GM19351 (cell line): ENCODE measurements at regions not wholly inside any gene's neighbourhood (a gene's known extent, or its start where the extent isn't known, plus 50 kb on each side); places are given as distances from the start of the nearest gene placed in this dataset.

ENCODE experiments used
- ATAC-seq: cut with Tn5 transposase; IDR thresholded peaks from one replicate; pipeline ENCODE4 v1.9.1; 2021; ENCODE audit warnings: mild to moderate bottlenecking, moderate library complexity; ENCODE audit not compliant: unreplicated experiment

DNA sequence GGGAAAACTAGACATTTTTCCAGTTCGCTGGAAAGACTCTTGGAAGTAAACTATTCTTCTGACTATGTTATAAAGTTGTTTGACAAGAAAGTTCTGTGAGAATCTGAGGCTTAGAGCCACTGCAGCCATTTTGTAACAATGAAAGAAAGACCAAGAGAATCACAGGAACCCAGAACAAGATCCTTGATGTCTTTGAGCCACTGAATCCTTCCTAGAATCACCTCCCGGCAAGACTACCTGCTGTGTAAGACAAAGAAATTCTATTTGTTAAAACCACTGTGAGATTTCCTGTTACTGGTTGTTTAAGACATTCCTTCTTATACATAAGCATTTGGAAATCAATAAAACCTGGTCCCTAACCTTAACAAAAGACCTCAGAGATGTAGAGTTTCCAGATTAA lies 175.7 kb upstream of the RASGEF1B start:
- no peak for ATAC-seq

DNA sequence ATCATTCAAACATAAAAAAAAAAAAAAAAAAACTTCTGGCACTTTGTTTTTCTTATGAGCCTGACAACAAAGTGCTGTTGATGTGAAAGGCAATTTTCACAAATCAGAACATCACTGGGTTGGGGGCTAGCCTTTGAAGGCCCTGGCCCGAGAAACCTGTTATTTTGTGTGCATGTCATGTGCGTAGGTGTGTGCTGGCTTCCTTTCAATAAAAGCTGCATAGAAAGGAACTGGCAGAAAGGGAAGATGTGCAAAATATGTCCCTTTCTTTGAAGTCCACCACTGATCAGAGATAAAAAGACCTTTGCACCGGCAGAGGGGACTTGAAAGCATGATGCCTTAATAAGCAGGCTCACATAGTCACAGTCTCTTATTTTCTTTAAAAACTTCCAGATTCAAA lies 170.8 kb upstream of the RASGEF1B start:
- ATAC-seq, result no peak

DNA sequence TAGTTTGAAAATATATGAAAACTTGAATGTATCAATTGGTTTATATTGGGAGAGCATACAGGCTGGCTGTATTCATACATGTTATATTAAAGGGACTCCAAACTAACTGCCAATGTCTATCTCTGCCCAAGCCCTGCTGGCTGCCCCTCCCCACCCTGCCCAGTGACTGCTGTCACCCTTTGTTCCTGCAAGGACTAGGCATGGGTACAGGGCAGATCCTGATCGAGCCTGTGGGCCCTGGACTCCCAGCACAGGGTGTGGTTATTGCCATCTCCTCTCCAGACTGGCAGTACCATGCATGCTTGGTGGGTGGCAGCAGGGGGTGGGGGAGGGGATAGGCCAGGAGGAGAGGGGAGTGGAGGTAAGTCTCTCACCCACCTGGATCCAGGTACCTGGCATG lies 167.5 kb upstream of the RASGEF1B start:
- no peak for ATAC-seq

DNA sequence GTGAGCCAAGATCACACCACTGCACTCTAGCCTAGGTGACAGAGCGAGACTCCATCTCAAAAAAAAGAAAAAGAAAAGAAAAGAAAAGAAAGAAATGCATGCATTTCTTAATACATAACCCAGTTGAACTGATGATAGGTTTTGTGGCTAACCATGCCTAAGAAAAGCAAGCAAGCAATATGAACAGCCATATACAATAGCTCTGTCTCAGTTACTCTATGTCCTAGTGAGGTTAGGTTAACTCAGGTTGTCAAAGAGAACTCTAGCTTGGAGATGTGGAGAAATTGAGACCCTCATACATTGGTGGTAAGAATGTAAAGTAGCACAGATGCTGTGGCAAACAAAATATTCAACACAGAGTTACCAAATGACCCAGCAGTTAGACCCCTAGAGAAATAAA lies 167.0 kb upstream of the RASGEF1B start:
- no peak for ATAC-seq

DNA sequence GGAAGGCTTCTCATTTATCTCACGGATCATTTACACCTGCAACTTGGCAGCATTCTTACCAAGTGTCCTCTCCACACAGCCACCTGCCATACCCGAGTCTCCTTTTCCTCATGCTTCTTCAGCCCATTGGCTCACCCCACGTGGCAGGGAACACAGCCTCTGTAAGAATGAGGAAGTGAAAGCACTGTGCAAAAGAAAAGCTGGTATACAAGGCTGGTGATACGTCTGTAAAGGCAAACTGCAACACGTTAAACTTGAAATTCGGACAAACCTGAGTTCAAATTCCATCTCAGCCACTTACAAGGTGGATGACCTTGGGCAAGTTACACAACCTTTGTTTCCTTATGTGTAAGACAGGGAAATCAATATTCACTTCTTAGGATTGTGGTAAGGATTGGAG lies 164.0 kb upstream of the RASGEF1B start:
- ATAC-seq, result peak; percentile 82

DNA sequence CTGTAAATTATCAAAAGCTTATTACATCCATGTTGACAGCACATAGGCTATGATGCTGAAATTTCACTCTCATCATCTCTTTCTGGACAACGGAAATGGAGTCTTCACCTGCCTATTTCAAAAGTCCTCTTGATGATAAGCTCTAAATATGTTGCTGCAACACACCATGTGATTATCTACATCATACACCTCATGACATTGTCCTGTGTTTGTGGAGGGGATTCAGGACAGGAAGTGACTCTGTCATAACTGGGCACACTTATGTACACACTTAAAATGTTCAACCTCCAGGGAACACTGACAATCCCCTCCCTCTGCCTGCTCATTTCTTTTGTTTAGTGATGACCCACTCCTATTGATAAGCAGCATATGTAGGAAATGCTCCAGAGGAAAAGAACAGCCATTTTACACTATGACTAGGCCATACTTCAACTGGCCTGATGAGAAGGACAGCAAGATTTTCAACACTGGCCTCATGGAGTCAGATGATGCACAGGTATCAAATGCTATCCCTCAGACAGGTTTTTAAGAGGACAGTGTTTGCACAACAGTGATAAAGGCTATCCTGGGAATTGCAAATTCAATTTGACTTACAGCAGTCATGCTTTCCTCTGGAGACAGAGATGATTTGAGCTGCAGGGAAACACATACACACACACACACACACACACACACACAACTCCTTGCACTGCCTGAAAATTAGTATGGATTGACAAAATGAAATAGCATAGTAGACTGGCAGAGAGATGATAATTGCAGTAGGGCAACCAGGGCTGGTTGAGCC lies 163.3 kb upstream of the RASGEF1B start:
- no peak for ATAC-seq

DNA sequence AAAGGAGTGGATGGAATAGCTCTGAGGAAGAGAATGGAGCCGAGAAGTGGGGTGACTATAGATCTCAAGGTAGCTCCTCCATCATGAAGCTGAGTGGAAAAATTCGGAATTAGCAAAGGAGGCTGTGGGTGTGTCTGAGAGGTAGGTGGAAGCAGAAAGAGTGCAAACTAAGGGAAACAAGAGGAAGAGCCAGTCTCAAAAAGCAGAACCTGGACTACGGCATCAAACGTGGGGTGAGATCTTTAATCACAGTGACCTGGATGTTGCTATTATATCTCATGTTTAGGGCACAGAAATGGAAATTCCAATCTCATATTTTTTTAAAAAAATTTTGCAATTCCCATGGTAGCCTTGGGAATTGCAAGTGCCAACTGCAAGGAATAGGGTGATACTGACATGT lies 162.5 kb upstream of the RASGEF1B start:
- no peak for ATAC-seq

DNA sequence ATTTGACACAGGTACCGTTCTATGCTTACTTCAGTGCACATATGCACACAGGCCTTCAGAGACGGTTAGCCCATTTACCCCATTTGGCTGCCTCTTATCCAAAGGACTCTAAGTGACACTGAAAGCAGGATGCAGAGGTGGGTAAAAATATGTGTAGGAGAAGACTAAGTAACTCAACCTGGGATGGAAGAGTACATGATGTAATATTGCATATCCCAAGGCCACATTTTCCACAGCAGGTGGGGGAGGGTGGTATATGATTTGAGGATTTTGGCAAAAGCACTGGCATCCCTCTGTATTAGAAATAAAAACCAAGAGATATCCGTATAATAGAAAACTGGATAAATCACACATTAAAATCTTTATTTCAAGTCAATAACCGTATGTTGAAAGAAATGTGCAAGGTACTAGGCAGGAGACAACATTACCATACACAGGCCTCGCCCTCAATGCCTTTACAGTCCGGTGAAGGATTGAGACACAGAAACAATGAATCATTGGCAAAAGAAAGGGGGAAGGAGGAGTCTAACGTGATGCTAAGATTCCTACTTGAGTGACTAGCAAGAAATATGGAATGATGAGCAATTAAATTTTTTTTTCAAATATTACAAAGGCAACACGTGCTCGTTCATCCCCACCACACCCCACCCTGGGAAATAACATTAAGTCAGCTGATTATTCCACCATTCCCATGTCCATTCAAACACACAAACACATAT lies 161.0 kb upstream of the RASGEF1B start:
- ATAC-seq, result no peak

DNA sequence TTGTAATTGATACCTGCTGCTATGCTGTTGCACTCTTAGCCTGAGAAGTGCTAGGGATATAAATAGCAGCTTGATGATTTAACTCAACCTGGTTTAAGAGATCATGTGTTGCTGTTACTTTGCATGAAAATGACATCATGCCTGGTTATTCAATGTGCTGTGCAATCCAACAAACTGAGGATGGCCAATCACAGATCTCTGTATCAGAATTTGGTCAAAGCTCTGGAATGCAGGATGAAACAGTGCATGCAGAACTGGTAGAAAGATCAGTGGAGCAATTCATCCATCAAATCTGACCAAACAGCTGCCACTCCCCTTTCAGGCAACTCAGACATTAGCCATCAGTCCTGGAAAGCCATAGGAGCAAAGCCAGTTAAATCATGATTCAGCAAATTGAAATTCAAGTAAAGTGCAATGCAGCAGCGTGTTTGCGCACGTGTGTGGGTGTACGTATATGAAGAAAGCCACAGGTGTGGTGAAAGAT lies 160.3 kb upstream of the RASGEF1B start:
- ATAC-seq, result peak; percentile 74

DNA sequence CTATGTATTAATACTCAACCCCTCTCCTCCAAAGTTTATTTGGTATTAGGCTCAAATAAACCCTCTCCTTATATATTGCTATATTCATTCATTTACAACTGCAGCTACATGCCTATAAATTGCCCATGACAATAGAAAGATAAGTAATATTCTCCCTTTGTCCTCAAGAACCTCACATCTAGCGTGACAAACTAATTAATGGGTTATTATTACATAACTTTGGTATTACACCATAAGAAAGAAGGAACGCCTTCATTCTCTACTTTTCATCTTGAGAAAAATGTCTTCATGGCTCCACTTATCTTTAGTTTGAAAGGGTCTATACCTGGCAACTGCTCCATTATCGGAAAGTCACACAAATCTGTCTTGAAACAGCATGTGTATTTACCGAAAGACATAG lies 157.7 kb upstream of the RASGEF1B start:
- no peak for ATAC-seq

DNA sequence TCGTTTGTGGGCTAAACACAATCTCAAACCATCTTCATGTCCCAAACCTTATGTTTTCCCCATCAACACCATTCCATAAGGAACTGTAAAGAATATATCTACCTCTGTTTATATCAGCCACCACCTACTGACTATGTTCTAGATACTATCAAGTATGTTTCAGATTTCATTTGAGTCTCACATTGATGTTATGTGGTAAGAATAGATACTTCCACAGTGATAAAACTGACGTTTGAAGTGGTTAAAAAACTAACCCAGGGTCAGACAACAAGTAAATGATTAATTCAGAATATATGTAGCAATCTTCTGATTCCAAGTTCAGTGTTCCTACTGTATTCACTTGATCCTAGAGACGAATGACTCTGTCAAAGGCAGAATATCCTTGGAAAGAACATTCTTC lies 156.8 kb upstream of the RASGEF1B start:
- ATAC-seq, result no peak

DNA sequence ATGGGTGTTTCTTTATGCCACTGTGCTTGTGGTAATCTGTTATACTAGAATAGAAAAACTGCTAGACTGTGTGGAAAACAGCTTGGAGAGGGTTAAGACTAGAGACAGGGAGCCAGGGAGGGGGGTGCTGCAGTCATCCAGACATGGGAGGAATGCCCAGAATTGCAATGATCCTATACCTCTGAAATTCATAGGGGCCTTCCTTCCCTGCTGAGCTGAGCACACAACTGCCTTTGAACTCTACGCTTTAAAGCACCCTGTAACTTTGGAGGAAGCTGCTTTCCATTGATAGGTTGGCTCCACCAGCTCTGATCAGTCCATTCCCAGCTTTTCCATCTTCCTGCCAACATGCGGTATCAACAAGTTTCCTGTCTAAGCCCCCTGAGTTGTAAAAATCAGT lies 155.9 kb upstream of the RASGEF1B start:
- no peak for ATAC-seq

DNA sequence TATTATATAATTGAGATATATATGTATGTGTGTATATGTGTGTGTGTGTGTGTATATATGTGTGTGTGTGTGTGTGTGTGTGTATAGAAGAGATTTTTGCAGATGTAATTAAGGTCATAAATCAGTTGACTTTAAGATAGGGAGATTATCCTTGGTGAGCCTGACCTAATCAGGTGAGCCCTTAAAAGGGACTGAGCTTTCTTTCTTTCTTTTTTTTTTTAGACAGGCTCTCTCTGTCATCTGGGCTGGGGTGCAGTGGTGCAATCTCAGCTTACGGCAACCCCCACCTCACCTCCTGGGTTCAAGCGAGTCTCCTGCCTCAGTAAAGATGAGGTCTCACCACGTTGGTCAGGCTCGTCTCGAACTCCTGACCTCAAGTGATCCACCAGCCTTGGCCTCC lies 155.1 kb upstream of the RASGEF1B start:
- no peak for ATAC-seq

DNA sequence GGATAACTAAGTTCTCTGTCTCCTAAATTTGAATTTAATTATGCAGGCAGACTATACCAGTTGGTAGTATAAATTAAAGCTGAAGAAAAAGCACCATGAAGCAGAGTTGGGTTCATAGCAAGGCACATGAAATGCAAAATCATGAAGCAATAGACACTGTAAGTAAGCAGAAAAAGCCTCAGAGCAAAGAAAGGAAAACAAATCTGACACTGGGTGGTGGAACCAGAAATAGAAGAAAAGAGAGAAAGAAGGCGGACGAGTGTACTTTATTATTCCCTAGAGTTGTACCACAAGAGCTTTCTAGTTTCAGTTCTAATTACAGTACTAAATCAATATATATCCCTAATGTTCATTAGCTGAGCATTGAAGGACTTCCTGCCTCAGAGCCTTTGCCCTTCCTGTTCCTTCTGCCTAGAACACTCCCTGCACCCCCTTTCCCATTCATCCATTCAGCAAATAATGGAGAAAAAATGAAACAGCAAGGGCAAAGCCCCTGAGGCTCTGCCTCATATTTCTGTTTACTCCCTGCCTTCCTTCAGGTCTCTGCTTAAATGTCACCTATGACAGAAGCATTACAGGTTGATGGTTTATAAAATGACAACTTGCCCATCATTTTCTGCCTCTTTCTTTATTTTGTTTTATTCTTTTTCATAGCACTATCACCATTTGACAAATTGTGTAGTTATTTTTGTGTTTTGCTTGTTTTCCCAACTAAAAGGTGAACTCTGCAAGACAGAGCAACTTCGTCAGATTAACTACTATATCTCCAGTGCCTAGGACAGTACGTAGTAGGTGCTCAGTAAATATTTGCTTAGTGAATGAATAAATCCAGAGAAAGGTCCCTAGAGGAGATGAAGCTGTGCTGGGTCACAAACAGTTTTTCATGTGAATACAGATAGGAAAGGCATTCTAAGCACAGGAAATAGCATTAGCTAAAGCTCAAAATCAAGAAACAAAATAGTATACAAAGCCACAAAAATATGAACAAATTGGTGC lies 154.0 kb upstream of the RASGEF1B start:
- ATAC-seq, result no peak

DNA sequence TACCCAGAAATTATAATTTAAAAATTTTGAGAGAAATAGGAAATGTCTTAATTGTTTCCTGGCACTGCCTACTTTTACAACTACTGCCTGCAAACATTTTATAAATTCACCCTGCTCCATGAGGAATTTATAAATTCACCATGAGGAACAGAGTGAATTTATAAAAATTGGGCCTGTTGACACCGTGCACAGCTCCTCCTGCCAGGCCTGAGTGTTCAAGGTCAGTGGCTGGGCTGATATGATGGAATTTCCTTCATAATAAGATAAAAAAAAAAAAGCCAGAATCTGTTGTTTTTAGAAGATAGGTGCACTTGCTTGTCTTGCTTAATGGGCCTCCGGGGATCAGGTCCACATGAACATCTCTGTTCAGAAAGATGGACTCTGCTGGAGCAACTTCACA lies 151.7 kb upstream of the RASGEF1B start:
- ATAC-seq, result no peak

DNA sequence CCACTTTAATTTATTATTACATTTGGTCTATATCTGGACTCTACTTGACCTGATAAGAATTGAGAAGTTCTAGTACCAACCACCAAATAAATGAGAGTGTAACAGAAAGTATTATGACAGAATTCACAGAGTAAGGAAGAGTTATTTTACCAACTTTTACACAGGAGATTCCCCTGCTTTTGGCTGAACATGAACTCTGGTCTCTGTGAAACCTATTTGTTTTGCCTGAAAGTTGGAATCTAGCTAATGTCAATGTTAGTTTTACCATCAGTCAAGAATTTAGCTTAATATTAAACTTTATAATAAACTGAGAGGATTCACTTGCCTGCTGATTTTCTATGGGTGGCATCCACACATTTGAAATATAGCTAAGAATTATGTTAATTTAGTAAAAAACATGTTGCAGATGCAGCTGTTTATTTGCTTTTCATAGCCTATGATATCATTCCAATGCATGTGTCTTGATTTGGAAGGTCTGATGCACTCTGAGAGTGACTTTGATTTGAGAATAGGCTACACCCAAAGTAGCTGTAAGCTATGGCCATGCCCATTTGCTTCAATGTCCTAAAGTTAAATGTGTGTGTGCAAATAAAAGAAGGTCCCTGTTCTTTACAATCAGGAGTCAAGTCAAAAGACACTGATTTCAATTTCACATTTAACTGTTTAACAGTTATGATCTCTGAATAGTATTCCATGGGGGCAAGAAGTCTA lies 150.9 kb upstream of the RASGEF1B start:
- no peak for ATAC-seq

DNA sequence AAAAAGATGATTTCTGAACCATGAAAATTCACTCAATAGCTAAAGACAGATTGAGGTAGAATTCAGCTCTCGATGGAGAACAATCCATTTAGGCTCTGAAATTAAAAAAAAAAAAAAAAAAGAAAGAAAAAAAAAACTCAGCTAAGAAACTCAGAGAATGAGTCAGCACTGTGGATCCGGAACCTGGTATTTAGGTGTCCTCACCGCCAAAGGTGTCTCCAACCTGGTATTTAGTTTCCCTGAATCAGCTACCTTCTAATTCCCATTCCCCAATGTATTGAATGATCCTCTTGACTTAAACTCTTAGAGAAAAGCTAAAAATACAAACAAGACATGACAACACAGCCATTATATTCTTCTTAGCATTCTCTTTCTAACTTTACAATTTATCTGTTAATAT lies 150.3 kb upstream of the RASGEF1B start:
- ATAC-seq, result no peak

DNA sequence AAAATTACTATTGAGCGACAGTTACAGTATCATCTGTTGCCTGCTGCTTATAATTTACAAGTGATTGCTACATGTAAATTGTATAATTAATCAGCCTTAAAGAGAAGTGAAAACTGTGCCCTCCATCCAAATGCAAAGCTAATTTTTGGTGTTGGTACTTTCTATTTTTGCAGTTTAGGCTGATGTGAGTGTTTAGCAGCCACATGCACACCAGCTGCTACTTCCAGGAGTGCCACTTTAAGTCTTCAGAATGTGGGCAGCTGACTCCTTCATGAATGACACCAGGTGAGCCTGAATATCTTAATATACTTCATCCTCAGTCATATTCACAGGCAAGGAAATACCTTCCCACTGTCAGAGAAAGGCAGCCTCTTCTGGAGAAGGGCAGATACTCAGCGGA lies 149.8 kb upstream of the RASGEF1B start:
- ATAC-seq, result no peak

DNA sequence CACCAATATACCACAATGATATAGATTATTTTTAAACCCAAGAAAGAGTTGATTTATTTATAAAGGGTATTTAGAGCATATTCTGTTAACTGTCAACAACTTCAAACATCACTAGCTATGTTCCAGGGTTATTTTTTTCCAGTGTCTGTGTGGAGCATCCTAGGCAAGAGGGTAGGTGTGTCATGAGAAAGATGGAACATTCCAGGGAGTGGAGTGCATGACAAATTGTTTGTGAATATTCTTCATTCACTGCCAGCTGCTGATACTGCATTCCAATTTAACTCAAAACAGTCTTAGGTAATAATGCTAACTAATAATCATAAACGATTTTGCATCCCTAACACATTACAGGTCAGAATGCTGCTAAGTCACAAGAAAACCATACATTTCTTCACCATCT lies 148.7 kb upstream of the RASGEF1B start:
- ATAC-seq, result no peak

DNA sequence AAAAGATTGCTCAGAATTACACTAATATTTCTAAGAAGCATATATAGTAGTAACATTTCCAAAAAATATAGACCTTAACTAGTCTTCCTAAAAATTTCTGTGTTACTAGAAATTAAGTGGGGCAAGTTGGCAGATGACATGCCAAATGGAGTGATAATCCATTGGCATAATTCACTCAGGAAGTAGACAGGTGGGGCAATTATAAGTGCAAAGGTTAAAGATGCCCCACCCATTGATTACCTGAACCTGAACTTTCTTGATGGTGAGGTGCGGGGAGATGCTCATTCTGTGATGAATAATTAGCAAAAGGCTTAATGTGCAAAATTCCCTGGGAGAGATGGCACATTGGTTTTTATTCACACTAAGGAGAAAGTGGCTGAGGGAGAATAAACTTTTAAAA lies 145.8 kb upstream of the RASGEF1B start:
- ATAC-seq, result no peak

DNA sequence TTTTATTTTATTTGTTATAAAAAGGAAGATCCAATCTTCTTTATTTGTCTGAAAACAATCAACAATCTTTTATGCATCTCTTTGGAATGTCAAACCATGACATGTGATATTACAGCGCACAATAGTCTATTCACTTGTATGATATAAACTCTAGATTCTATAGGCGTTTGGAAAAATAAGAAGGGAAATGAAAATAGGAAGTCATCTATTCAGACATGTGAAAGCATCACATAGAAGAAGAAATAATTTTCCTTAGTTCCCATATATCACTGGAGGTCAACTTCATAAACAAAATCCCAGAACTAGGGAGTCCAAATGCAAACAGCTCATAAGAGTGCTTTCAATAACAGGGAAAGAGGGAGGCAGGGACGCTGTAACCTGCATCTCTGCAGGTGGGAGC lies 139.5 kb upstream of the RASGEF1B start:
- no peak for ATAC-seq
